HG02840 (cell line): ENCODE measurements at regions not wholly inside any gene's neighbourhood (a gene's known extent, or its start where the extent isn't known, plus 50 kb on each side); places are given as distances from the start of the nearest gene placed in this dataset.
"Not testable (repeated sequence)": the region's sequence is repeated elsewhere in the genome, so short reads cannot be mapped to it uniquely, and the experiment has no call there.

Source experiments
- ATAC-seq: cut with Tn5 transposase; IDR thresholded peaks from one replicate; pipeline ENCODE4 v1.9.1; 2021; ENCODE audit warnings: mild to moderate bottlenecking, moderate library complexity, moderate number of reproducible peaks; ENCODE audit not compliant: unreplicated experiment, low FRiP score

- not testable (repeated sequence) for ATAC-seq
Observed at GRCh38 chr10:77740396-77740795, 102.8 kb upstream of the KCNMA1 start.

GRCh38 chr10:77738496-77739158, 101.0 kb upstream of the KCNMA1 start:
- ATAC-seq, result no peak

GRCh38 chr10:77737608-77738007, 100.0 kb upstream of the KCNMA1 start:
- ATAC-seq, result no peak

GRCh38 chr10:77735136-77735535, 97.5 kb upstream of the KCNMA1 start:
- not testable (repeated sequence) for ATAC-seq

GRCh38 chr10:77732213-77733003, 94.8 kb upstream of the KCNMA1 start:
- ATAC-seq, result no peak

- no peak for ATAC-seq
Observed at GRCh38 chr10:77727481-77727880, 89.9 kb upstream of the KCNMA1 start.

- no peak for ATAC-seq
Observed at GRCh38 chr10:77726732-77727131, 89.1 kb upstream of the KCNMA1 start.

GRCh38 chr10:77726301-77726700, 88.7 kb upstream of the KCNMA1 start:
- no peak for ATAC-seq

GRCh38 chr10:77724820-77725219, 87.2 kb upstream of the KCNMA1 start:
- no peak for ATAC-seq

GRCh38 chr10:77723376-77723775, 85.8 kb upstream of the KCNMA1 start:
- ATAC-seq, result no peak

GRCh38 chr10:77722956-77723355, 85.3 kb upstream of the KCNMA1 start:
- not testable (repeated sequence) for ATAC-seq

GRCh38 chr10:77721815-77722214, 84.2 kb upstream of the KCNMA1 start:
- ATAC-seq, result no peak

GRCh38 chr10:77718957-77719356, 81.3 kb upstream of the KCNMA1 start:
- ATAC-seq, result no peak

GRCh38 chr10:77718312-77718711, 80.7 kb upstream of the KCNMA1 start:
- ATAC-seq, result not testable (repeated sequence)

GRCh38 chr10:77717336-77717735, 79.7 kb upstream of the KCNMA1 start:
- ATAC-seq, result no peak

GRCh38 chr10:77716458-77717317, 79.1 kb upstream of the KCNMA1 start:
- no peak for ATAC-seq

- ATAC-seq, result no peak
Observed at GRCh38 chr10:77715536-77715935, 77.9 kb upstream of the KCNMA1 start.

GRCh38 chr10:77715088-77715487, 77.5 kb upstream of the KCNMA1 start:
- no peak for ATAC-seq

GRCh38 chr10:77713521-77714280, 76.1 kb upstream of the KCNMA1 start:
- no peak for ATAC-seq

- ATAC-seq, result no peak
Observed at GRCh38 chr10:77712207-77712606, 74.6 kb upstream of the KCNMA1 start.
